ENCODE measurements at regions not wholly inside any gene's neighbourhood (a gene's known extent, or its start where the extent isn't known, plus 50 kb on each side); places are given as distances from the start of the nearest gene placed in this dataset.
"Not testable (repeated sequence)": the region's sequence is repeated elsewhere in the genome, so short reads cannot be mapped to it uniquely, and the experiment has no call there.

- DNase-seq, result no peak
Measured at GRCh38 chr1:217088011-217088410, 364.8 kb upstream of the ESRRG start.

GRCh38 chr1:217079584-217079983, 356.4 kb upstream of the ESRRG start:
- DNase-seq, result no peak

- DNase-seq, result no peak
Measured at GRCh38 chr1:217078959-217079358, 355.7 kb upstream of the ESRRG start.

- DNase-seq, result no peak
Measured at GRCh38 chr1:217078078-217078690, 355.0 kb upstream of the ESRRG start.

- DNase-seq, result no peak
Measured at GRCh38 chr1:217077426-217077825, 354.2 kb upstream of the ESRRG start.

- DNase-seq, result no peak
Measured at GRCh38 chr1:217076902-217077301, 353.7 kb upstream of the ESRRG start.

- no peak for DNase-seq
Measured at GRCh38 chr1:217072926-217073325, 349.7 kb upstream of the ESRRG start.

GRCh38 chr1:217067642-217068041, 344.4 kb upstream of the ESRRG start:
- no peak for DNase-seq

GRCh38 chr1:217066794-217067193, 343.6 kb upstream of the ESRRG start:
- DNase-seq, result no peak

GRCh38 chr1:217063172-217063908, 340.1 kb upstream of the ESRRG start:
- DNase-seq, result no peak

- DNase-seq, result no peak
Measured at GRCh38 chr1:217062586-217062985, 339.4 kb upstream of the ESRRG start.

GRCh38 chr1:217059401-217059800, 336.2 kb upstream of the ESRRG start:
- no peak for DNase-seq

- no peak for DNase-seq
Measured at GRCh38 chr1:217053676-217054075, 330.4 kb upstream of the ESRRG start.

GRCh38 chr1:217052626-217053025, 329.4 kb upstream of the ESRRG start:
- DNase-seq, result no peak

GRCh38 chr1:217052196-217052595, 329.0 kb upstream of the ESRRG start:
- DNase-seq, result no peak

GRCh38 chr1:217049721-217050120, 326.5 kb upstream of the ESRRG start:
- no peak for DNase-seq

GRCh38 chr1:217049081-217049480, 325.9 kb upstream of the ESRRG start:
- no peak for DNase-seq

GRCh38 chr1:217048104-217048707, 325.0 kb upstream of the ESRRG start:
- peak; percentile 8 to 15 for DNase-seq

- no peak for DNase-seq
Measured at GRCh38 chr1:217040711-217041455, 317.7 kb upstream of the ESRRG start.

- no peak for DNase-seq
Measured at GRCh38 chr1:217039926-217040325, 316.7 kb upstream of the ESRRG start.

- not testable (repeated sequence) for DNase-seq
Measured at GRCh38 chr1:217039139-217039538, 315.9 kb upstream of the ESRRG start.

GRCh38 chr1:217036757-217037156, 313.5 kb upstream of the ESRRG start:
- DNase-seq, result no peak

GRCh38 chr1:217032715-217033367, 309.6 kb upstream of the ESRRG start:
- no peak for DNase-seq

Data from AML-193 (cell line).